GM12875 (cell line): ENCODE measurements at regions not wholly inside any gene's neighbourhood (a gene's known extent, or its start where the extent isn't known, plus 50 kb on each side); places are given as distances from the start of the nearest gene placed in this dataset.

Experiments
- H3K4me3 ChIP-seq: one replicate; pipeline ENCODE4 v1.5.1; 2011; ENCODE audit warnings: low read depth, low read length, control low read depth
- TF ChIP-seq, protein P1 (sequence below): IDR thresholded peaks from 2 replicates; pipeline ENCODE4 v1.5.1; 2011; ENCODE audit warnings: low read depth, mild to moderate bottlenecking, control low read depth, inconsistent platforms, low read length, moderate library complexity, borderline replicate concordance; ENCODE audit not compliant: insufficient read depth

GRCh38 chr15:93870583-93870982 lies 360.8 kb upstream of the MCTP2 start:
- TF ChIP-seq, protein P1, sequence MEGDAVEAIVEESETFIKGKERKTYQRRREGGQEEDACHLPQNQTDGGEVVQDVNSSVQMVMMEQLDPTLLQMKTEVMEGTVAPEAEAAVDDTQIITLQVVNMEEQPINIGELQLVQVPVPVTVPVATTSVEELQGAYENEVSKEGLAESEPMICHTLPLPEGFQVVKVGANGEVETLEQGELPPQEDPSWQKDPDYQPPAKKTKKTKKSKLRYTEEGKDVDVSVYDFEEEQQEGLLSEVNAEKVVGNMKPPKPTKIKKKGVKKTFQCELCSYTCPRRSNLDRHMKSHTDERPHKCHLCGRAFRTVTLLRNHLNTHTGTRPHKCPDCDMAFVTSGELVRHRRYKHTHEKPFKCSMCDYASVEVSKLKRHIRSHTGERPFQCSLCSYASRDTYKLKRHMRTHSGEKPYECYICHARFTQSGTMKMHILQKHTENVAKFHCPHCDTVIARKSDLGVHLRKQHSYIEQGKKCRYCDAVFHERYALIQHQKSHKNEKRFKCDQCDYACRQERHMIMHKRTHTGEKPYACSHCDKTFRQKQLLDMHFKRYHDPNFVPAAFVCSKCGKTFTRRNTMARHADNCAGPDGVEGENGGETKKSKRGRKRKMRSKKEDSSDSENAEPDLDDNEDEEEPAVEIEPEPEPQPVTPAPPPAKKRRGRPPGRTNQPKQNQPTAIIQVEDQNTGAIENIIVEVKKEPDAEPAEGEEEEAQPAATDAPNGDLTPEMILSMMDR = no peak
- no peak overlapping the region for H3K4me3 ChIP-seq

GRCh38 chr15:93866948-93867347 lies 364.4 kb upstream of the MCTP2 start:
- no peak overlapping the region for H3K4me3 ChIP-seq

GRCh38 chr15:93866476-93866875 lies 364.9 kb upstream of the MCTP2 start:
- H3K4me3 ChIP-seq = no peak overlapping the region
- TF ChIP-seq, protein P1 = no peak

More at GRCh38 chr15:93866948-93867347, 364.4 kb upstream of the MCTP2 start:
- TF ChIP-seq, protein P1 = no peak

- no peak overlapping the region for H3K4me3 ChIP-seq
- TF ChIP-seq, protein P1 = no peak
These were observed 365.8 kb upstream of the MCTP2 start for GRCh38 chr15:93865586-93865985.

GRCh38 chr15:93862791-93863190 lies 368.6 kb upstream of the MCTP2 start:
- H3K4me3 ChIP-seq = no peak overlapping the region
- TF ChIP-seq, protein P1 = no peak

DNA sequence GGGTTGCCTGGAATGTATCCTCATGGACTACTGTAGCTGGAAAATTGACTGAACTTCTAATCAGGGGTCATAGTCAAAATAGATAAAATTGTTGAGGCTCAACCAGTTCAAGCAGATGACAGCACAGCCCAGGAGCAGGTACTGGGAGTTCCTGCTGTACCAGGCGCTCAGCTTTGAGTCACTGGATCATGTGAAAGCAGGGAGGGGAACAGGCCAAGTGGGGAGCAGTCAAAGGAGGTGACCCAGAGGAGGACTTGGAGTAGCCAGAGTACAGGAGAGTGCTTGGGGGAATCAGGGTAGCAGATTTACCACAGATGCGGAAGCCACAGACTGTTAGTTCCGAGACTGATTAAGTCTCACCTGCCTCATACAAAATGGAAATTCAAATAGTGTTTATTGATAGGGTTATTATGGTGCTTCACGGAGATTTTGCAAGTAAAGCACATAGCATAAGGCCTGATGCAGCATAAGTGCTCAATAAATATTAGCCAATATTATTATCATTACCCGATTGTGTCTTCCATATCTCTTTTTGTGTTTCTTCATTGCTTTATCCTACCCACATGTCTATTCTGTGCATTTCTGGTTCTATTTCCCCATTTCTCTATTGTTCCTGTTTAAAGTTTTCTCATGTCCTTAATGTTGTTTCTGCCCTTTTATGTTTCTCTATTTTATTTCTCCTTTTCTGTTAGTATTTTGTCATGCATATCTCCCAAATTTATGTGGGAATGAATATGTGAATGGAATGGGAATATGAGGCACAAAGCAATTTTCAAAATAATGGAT lies 369.2 kb upstream of the MCTP2 start:
- TF ChIP-seq, protein P1 = no peak
- H3K4me3 ChIP-seq = no peak overlapping the region

DNA sequence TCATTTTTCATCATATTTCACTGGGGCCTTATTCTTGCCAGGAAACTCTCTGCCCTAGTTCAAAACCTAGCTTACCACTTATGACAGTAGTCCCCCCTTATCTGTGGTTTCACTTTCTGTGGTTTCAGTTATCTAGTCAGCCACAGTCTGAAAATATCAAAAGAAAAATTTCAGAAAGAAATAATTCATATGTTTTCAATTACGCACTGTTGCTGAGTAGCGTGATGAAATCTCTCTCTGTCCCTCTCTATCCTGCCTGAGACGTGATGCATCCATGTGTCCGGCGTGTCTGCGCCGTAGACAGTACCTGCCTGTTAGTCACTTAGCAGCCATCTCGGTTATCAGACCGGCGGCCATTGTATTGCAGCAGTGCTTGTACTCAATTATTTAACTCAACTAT lies 369.9 kb upstream of the MCTP2 start:
- TF ChIP-seq, protein P1 = no peak
- no peak overlapping the region for H3K4me3 ChIP-seq
